ENCODE measurements at regions not wholly inside any gene's neighbourhood (a gene's known extent, or its start where the extent isn't known, plus 50 kb on each side); places are given as distances from the start of the nearest gene placed in this dataset.

- TF ChIP-seq GTF2I (CRISPR knock-in tag; conservative IDR thresholded peaks at IDR 0.05): no peak
- TF ChIP-seq CDX4 (CRISPR knock-in tag; IDR thresholded peaks at IDR 0.05; ENCODE audit: borderline replicate concordance): no peak
- no peak for TF ChIP-seq ZBTB21 (CRISPR knock-in tag; IDR thresholded peaks at IDR 0.05; ENCODE audit: borderline replicate concordance)
- TF ChIP-seq FOXK1 (CRISPR knock-in tag; IDR thresholded peaks at IDR 0.05): no peak
- no peak for TF ChIP-seq SP1 (CRISPR knock-in tag; conservative IDR thresholded peaks at IDR 0.05)
- TF ChIP-seq IRF2 (CRISPR knock-in tag; IDR thresholded peaks at IDR 0.05; ENCODE audit: borderline replicate concordance, low read depth): no peak
- TF ChIP-seq ZNF219 (CRISPR knock-in tag; IDR thresholded peaks at IDR 0.05; ENCODE audit: borderline replicate concordance): no peak
- TF ChIP-seq ZNF138 (CRISPR knock-in tag; conservative IDR thresholded peaks at IDR 0.05): no peak
- TF ChIP-seq STAT6 (CRISPR knock-in tag; conservative IDR thresholded peaks at IDR 0.05; ENCODE audit: low read depth): no peak
- no peaks in the 10 kb centered on the region for H3K4me1 Mint-ChIP-seq
- no peak overlapping the region for H3K27ac Mint-ChIP-seq
- peaks cover 2% of the 10 kb centered on the region for H3K27me3 Mint-ChIP-seq (ENCODE audit: low read depth)
- no peak for DNase-seq (ENCODE audit: low spot score)
- POLR2A ChIA-PET: no interaction called here
- peaks cover 24% of the 10 kb centered on the region for H3K36me3 Mint-ChIP-seq
- ATAC-seq: no peak
- CTCF ChIA-PET: no interaction called here
- H3K9me3 Mint-ChIP-seq: peaks cover 26% of the 10 kb centered on the region
- no peak overlapping the region for H3K4me3 Mint-ChIP-seq
Measured at GRCh38 chr12:61384511-61384910, 875.7 kb upstream of the USP15 start.

GRCh38 chr12:61385771-61386170, 874.4 kb upstream of the USP15 start:
- ChIA-PET CTCF (no interaction called here), POLR2A (no interaction called here)
- Mint-ChIP-seq H3K27ac (no peak overlapping the region), H3K9me3 (peaks cover 35% of the 10 kb centered on the region), H3K4me3 (no peak overlapping the region), H3K4me1 (no peaks in the 10 kb centered on the region), H3K36me3 (peaks cover 27% of the 10 kb centered on the region), H3K27me3 (ENCODE audit: low read depth) (peaks cover 15% of the 10 kb centered on the region)
- ATAC-seq (no peak), DNase-seq (ENCODE audit: low spot score) (no peak)
- TF ChIP-seq ATF3 (CRISPR knock-in tag; conservative IDR thresholded peaks at IDR 0.05) (no peak), RORB (CRISPR knock-in tag; IDR thresholded peaks at IDR 0.05) (no peak)

- DNase-seq (ENCODE audit: low spot score): no peak
- no peak overlapping the region for H3K4me3 Mint-ChIP-seq
- no peak overlapping the region for H3K27ac Mint-ChIP-seq
- H3K27me3 Mint-ChIP-seq (ENCODE audit: low read depth): peaks cover 20% of the 10 kb centered on the region
- CTCF ChIA-PET: no interaction called here
- peaks cover 12% of the 10 kb centered on the region for H3K9me3 Mint-ChIP-seq
- no peak for ATAC-seq
- H3K36me3 Mint-ChIP-seq: peaks cover 4% of the 10 kb centered on the region; the same call in 1 of the 2 replicates
- H3K4me1 Mint-ChIP-seq: no peaks in the 10 kb centered on the region
- POLR2A ChIA-PET: no interaction called here
- TF ChIP-seq CBFB (CRISPR knock-in tag; IDR thresholded peaks at IDR 0.05; ENCODE audit: low read depth) (no peak), ZNF219 (CRISPR knock-in tag; IDR thresholded peaks at IDR 0.05; ENCODE audit: borderline replicate concordance) (no peak), ATF2 (CRISPR knock-in tag; IDR thresholded peaks at IDR 0.05; ENCODE audit: borderline replicate concordance, low read depth) (no peak), AFF4 (CRISPR knock-in tag; IDR thresholded peaks at IDR 0.05; ENCODE audit: borderline replicate concordance) (no peak), ZNF416 (CRISPR knock-in tag; IDR thresholded peaks at IDR 0.05) (no peak), NR1H2 (CRISPR knock-in tag; IDR thresholded peaks at IDR 0.05) (no peak), CREM (CRISPR knock-in tag; IDR thresholded peaks at IDR 0.05) (no peak), FOXP1 (CRISPR knock-in tag; IDR thresholded peaks at IDR 0.05; ENCODE audit: borderline replicate concordance) (no peak), ZNF121 (CRISPR knock-in tag; IDR thresholded peaks at IDR 0.05) (no peak), PREB (CRISPR knock-in tag; IDR thresholded peaks at IDR 0.05; ENCODE audit: borderline replicate concordance) (no peak), ZNF396 (CRISPR knock-in tag; IDR thresholded peaks at IDR 0.05; ENCODE audit: borderline replicate concordance) (no peak), USF1 (CRISPR knock-in tag; IDR thresholded peaks at IDR 0.05) (no peak), ESRRA (CRISPR knock-in tag; IDR thresholded peaks at IDR 0.05; ENCODE audit: borderline replicate concordance) (no peak)
Measured at GRCh38 chr12:61397668-61398067, 862.5 kb upstream of the USP15 start.
